IPS-18a (cell line): ENCODE measurements at regions not wholly inside any gene's neighbourhood (a gene's known extent, or its start where the extent isn't known, plus 50 kb on each side); places are given as distances from the start of the nearest gene placed in this dataset.

Experiments
- H3K27ac ChIP-seq: one replicate; pipeline ENCODE4 v1.5.1; 2013; ENCODE audit warnings: low read length
- H3K27me3 ChIP-seq: one replicate; pipeline ENCODE4 v1.6.1; 2013; ENCODE audit warnings: mild to moderate bottlenecking, low read length; ENCODE audit not compliant: control insufficient read depth, insufficient read depth
- H3K36me3 ChIP-seq: one replicate; pipeline ENCODE4 v1.6.1; 2013; ENCODE audit warnings: low read depth, low read length; ENCODE audit not compliant: control insufficient read depth
- H3K4me1 ChIP-seq: one replicate; pipeline ENCODE4 v1.6.1; 2013; ENCODE audit warnings: low read depth, low read length; ENCODE audit not compliant: control insufficient read depth
- H3K4me3 ChIP-seq: one replicate; pipeline ENCODE4 v1.5.1; 2013; ENCODE audit warnings: low read length
- H3K9ac ChIP-seq: one replicate; pipeline ENCODE4 v1.6.1; 2013; ENCODE audit warnings: mild to moderate bottlenecking, low read length, moderate library complexity
- H3K9me3 ChIP-seq: one replicate; pipeline ENCODE4 v1.6.1; 2013; ENCODE audit warnings: low read depth, low read length; ENCODE audit not compliant: control insufficient read depth

DNA sequence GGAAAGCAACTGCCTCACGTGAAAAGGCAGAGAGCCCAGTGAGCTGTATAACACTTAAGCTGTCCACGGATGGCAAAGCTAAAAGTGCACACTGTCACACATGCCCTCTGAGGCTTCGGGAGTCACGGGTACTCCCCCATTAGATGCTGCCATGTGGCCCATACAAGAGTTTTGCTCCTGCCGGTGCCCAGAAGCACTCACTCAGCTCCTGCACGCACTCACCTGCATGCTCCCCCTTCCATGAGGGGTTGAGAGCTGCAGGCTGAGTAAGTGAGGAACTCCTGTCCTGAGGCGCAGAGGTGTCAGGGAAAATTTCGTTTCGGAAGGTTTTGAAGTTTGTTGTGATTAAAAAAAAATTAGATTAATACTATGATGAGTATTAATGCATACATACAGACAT lies 939.2 kb upstream of the ATXN8OS start:
- H3K27ac ChIP-seq, result no peak overlapping the region
- no peaks in the 10 kb centered on the region for H3K9me3 ChIP-seq
- no peak overlapping the region for H3K4me3 ChIP-seq
- peaks cover under 1% of the 10 kb centered on the region for H3K4me1 ChIP-seq
- no peak overlapping the region for H3K9ac ChIP-seq
- no peaks in the 10 kb centered on the region for H3K36me3 ChIP-seq
- no peaks in the 10 kb centered on the region for H3K27me3 ChIP-seq

DNA sequence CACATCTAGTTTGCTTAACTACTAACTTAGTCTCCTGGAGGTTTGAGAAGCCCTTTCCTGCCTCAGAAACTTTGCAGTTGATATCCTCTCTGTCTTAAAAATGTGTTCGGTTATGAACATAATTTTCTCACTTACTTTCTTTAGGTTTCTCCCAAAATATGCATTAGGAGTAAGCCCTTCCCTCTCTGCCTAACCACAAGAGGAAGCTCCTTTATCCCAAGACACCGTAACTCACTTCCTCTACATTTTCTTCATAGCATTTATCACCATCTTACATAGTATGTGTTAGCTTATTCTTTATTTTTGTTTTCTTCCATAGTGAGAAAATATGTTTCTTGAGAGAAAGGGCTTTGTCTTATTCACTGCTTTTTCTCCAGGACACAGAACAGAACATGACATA lies 952.5 kb upstream of the ATXN8OS start:
- H3K36me3 ChIP-seq, result no peaks in the 10 kb centered on the region
- no peaks in the 10 kb centered on the region for H3K4me1 ChIP-seq
- H3K9ac ChIP-seq, result no peak overlapping the region
- no peaks in the 10 kb centered on the region for H3K9me3 ChIP-seq
- no peak overlapping the region for H3K4me3 ChIP-seq
- no peak overlapping the region for H3K27ac ChIP-seq
- no peaks in the 10 kb centered on the region for H3K27me3 ChIP-seq

GRCh38 chr13:69142101-69142500 lies 965.5 kb upstream of the ATXN8OS start:
- Histone ChIP-seq H3K27me3 (no peaks in the 10 kb centered on the region), H3K4me3 (no peak overlapping the region), H3K9ac (no peak overlapping the region), H3K27ac (no peak overlapping the region), H3K36me3 (no peaks in the 10 kb centered on the region), H3K4me1 (no peaks in the 10 kb centered on the region), H3K9me3 (no peaks in the 10 kb centered on the region)

GRCh38 chr13:69124996-69125395 lies 982.6 kb upstream of the ATXN8OS start:
- Histone ChIP-seq H3K4me1 (no peaks in the 10 kb centered on the region), H3K36me3 (no peaks in the 10 kb centered on the region), H3K9ac (no peak overlapping the region), H3K9me3 (no peaks in the 10 kb centered on the region), H3K27ac (no peak overlapping the region), H3K4me3 (no peak overlapping the region), H3K27me3 (no peaks in the 10 kb centered on the region)

GRCh38 chr13:69109891-69110525 lies 997.6 kb upstream of the ATXN8OS start:
- no peaks in the 10 kb centered on the region for H3K4me1 ChIP-seq
- H3K9ac ChIP-seq, result no peak overlapping the region
- H3K27me3 ChIP-seq, result no peaks in the 10 kb centered on the region
- no peaks in the 10 kb centered on the region for H3K36me3 ChIP-seq
- no peak overlapping the region for H3K4me3 ChIP-seq
- no peak overlapping the region for H3K27ac ChIP-seq
- peaks cover 13% of the 10 kb centered on the region for H3K9me3 ChIP-seq

GRCh38 chr13:69108486-69108885 lies 999.1 kb upstream of the ATXN8OS start:
- Histone ChIP-seq H3K27me3 (no peaks in the 10 kb centered on the region), H3K9ac (no peak overlapping the region), H3K9me3 (peaks cover 13% of the 10 kb centered on the region), H3K4me3 (no peak overlapping the region), H3K27ac (no peak overlapping the region), H3K4me1 (no peaks in the 10 kb centered on the region), H3K36me3 (no peaks in the 10 kb centered on the region)

DNA sequence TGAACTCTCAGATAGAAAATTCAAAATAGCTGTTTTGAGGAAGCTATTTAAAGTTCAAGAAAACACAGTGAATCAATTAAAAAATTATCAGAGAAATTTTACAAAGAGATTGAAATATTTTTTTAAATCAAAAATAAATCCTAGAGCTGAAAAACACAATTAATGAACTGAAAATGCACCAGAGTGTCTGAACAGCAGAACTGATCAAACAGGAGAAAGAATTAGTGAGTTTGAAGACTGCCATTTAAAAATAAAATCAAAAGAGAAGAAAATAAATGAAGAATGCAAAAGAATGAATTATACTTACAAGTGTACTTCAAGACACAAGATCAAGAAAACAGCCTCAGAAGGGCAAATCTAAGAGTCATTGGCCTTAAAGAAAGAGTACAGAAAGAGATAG lies 1000.2 kb upstream of the ATXN8OS start:
- no peaks in the 10 kb centered on the region for H3K4me1 ChIP-seq
- H3K9ac ChIP-seq, result no peak overlapping the region
- H3K4me3 ChIP-seq, result no peak overlapping the region
- peaks cover 13% of the 10 kb centered on the region for H3K9me3 ChIP-seq
- no peaks in the 10 kb centered on the region for H3K27me3 ChIP-seq
- no peaks in the 10 kb centered on the region for H3K36me3 ChIP-seq
- H3K27ac ChIP-seq, result no peak overlapping the region

GRCh38 chr13:69101841-69102240 lies 1005.8 kb upstream of the ATXN8OS start:
- Histone ChIP-seq H3K27ac (no peak overlapping the region), H3K9ac (no peak overlapping the region), H3K27me3 (no peaks in the 10 kb centered on the region), H3K4me1 (no peaks in the 10 kb centered on the region), H3K4me3 (no peak overlapping the region), H3K9me3 (no peaks in the 10 kb centered on the region), H3K36me3 (no peaks in the 10 kb centered on the region)

GRCh38 chr13:69094485-69094884 lies 1013.1 kb upstream of the ATXN8OS start:
- Histone ChIP-seq H3K27ac (no peak overlapping the region), H3K36me3 (no peaks in the 10 kb centered on the region), H3K4me1 (no peaks in the 10 kb centered on the region), H3K27me3 (no peaks in the 10 kb centered on the region), H3K4me3 (no peak overlapping the region), H3K9ac (no peak overlapping the region), H3K9me3 (no peaks in the 10 kb centered on the region)

DNA sequence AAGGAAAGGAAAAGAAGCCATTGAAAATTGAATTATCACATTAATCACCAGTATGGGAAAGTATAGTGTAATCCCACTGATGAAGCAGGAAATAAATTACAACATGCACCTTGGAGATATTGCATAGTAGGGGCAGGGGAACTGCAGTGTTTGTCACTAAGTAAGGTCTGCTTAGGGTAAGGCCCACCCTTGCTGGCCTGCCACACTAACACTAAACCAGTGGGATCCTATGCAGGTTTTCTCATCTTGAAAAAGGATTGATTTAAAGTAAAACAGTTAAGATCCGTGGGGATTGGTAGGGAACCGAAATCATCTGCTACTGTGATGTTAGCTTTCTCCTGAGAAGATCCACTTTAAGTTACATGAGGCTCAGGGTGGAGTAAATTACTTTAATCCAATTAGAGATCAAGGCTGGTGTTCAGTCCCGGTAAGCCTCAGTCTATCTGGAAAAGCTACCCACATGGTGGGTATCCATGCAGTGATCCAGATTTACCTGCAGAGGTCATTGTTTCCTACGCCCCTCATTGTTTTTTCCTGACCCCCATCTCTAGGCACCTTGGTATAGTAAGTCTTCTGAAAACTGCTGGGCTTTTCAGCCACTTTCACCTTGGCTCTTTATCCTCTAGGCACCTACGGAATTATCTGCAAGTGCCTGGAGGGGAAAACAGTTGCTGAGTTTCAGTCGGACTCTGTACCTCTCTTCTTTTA lies 1014.9 kb upstream of the ATXN8OS start:
- no peaks in the 10 kb centered on the region for H3K9me3 ChIP-seq
- H3K4me1 ChIP-seq, result no peaks in the 10 kb centered on the region

DNA sequence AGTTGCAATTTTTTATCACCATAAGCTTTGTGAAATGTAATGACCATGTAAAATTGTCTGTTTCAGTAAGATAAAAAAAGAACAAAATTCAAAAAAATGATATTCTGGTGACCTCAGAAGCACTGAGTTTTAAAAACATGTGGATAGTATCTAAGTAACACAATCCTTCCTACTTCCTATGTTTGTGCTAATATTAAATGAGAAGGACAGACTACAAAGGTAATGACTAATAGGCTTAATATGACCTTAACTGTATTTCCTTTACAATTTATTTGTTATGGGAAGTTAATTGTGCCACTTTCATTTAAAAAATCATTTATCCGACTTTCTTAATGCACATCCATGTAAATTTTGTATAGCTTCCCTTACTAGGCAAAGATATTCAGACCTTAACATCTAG lies 1030.4 kb upstream of the ATXN8OS start:
- Histone ChIP-seq H3K27me3 (no peaks in the 10 kb centered on the region), H3K4me1 (no peaks in the 10 kb centered on the region), H3K4me3 (no peak overlapping the region), H3K36me3 (no peaks in the 10 kb centered on the region), H3K9ac (no peak overlapping the region), H3K27ac (no peak overlapping the region), H3K9me3 (no peaks in the 10 kb centered on the region)

More for the DNA sequence above, 1014.9 kb upstream of the ATXN8OS start:
- Histone ChIP-seq H3K9ac (no peak overlapping the region), H3K27me3 (no peaks in the 10 kb centered on the region), H3K36me3 (no peaks in the 10 kb centered on the region), H3K4me3 (no peak overlapping the region), H3K27ac (no peak overlapping the region)

DNA sequence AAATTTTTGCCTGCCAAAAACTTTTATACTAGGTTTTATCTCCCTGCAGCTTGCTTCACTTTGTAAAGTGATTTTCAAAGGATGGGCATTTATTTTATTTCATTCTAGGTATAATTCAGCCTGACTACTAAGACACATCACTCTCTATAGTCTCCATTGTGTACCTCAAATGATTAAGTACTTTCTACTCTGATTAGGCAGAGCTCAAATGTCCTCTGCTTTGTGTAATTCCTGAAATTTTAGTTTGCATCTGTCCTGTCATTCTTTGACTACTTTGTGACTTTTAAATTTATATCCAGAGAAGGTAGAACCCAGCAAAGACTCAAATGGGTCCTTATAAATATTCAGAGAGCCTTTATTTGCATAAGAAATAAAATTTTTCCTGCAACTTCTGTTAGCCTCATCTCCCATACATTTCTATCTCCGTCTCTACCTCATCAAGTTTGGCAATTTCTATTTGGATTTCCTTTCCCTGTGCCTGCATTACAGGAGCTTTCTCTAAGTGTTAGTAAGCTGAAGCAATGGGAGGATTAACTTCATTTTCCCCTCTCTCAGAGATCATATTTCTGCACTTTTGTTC lies 1038.0 kb upstream of the ATXN8OS start:
- H3K4me3 ChIP-seq, result no peak overlapping the region
- no peaks in the 10 kb centered on the region for H3K9me3 ChIP-seq
- peak overlapping the region; percentile 5 for H3K27ac ChIP-seq

More for the DNA sequence above, 1038.0 kb upstream of the ATXN8OS start:
- Histone ChIP-seq H3K36me3 (no peaks in the 10 kb centered on the region), H3K4me1 (peaks cover 3% of the 10 kb centered on the region), H3K27me3 (no peaks in the 10 kb centered on the region), H3K9ac (no peak overlapping the region)
